Progenitor cell of endocrine pancreas (in vitro differentiated cells): ENCODE measurements at regions not wholly inside any gene's neighbourhood (a gene's known extent, or its start where the extent isn't known, plus 50 kb on each side); places are given as distances from the start of the nearest gene placed in this dataset.
"Not testable (repeated sequence)": the region's sequence is repeated elsewhere in the genome, so short reads cannot be mapped to it uniquely, and the experiment has no call there.

Experiments
- DNase-seq: peaks from one replicate; pipeline ENCODE4 v3.0.0; 2021; ENCODE audit warnings: low spot score; ENCODE audit not compliant: unreplicated experiment
- H3K27ac Mint-ChIP-seq: 2 replicates; pipeline ENCODE4 v1.8.0; 2021; ENCODE audit warnings: mild to moderate bottlenecking, moderate library complexity, mixed read lengths
- H3K27me3 Mint-ChIP-seq: 2 replicates; pipeline ENCODE4 v1.8.0; 2021; ENCODE audit warnings: mixed read lengths
- H3K36me3 Mint-ChIP-seq: 2 replicates; pipeline ENCODE4 v1.8.0; 2022; ENCODE audit warnings: mixed read lengths; ENCODE audit not compliant: insufficient read depth
- H3K4me1 Mint-ChIP-seq: 2 replicates; pipeline ENCODE4 v1.8.0; 2021; ENCODE audit warnings: low read depth, mixed read lengths
- H3K4me3 Mint-ChIP-seq: 2 replicates; pipeline ENCODE4 v1.8.0; 2021; ENCODE audit warnings: low read depth, mild to moderate bottlenecking, moderate library complexity, mixed read lengths
- H3K9me3 Mint-ChIP-seq: 2 replicates; pipeline ENCODE4 v1.8.0; 2021; ENCODE audit warnings: low read depth, mixed read lengths
- CTCF ChIP-seq: fragments of 200-600 bp; sonication (generic); IDR thresholded peaks from one replicate; pipeline ENCODE4 v1.5.0; 2021; ENCODE audit warnings: antibody characterized with exemption, mild to moderate bottlenecking; ENCODE audit not compliant: unreplicated experiment

- no peak for DNase-seq
- TF ChIP-seq CTCF = no peak
- Mint-ChIP-seq H3K4me1 (no peaks in the 10 kb centered on the region), H3K4me3 (no peak overlapping the region), H3K9me3 (no peaks in the 10 kb centered on the region), H3K36me3 (no peaks in the 10 kb centered on the region), H3K27ac (no peak overlapping the region), H3K27me3 (no peaks in the 10 kb centered on the region)
Observed at GRCh38 chr5:160494451-160494850, 72.8 kb downstream of the PTTG1 start.

GRCh38 chr5:160496334-160496733, 74.7 kb downstream of the PTTG1 start:
- Mint-ChIP-seq H3K4me3 (no peak overlapping the region), H3K27ac (no peak overlapping the region), H3K27me3 (no peaks in the 10 kb centered on the region), H3K4me1 (no peaks in the 10 kb centered on the region), H3K9me3 (no peaks in the 10 kb centered on the region), H3K36me3 (no peaks in the 10 kb centered on the region)
- no peak for TF ChIP-seq CTCF
- no peak for DNase-seq

- no peaks in the 10 kb centered on the region for H3K36me3 Mint-ChIP-seq
- no peak overlapping the region for H3K27ac Mint-ChIP-seq
- TF ChIP-seq CTCF = no peak
- no peaks in the 10 kb centered on the region for H3K9me3 Mint-ChIP-seq
- no peak overlapping the region for H3K4me3 Mint-ChIP-seq
- H3K4me1 Mint-ChIP-seq = no peaks in the 10 kb centered on the region
- H3K27me3 Mint-ChIP-seq = no peaks in the 10 kb centered on the region
- no peak for DNase-seq
Observed at GRCh38 chr5:160496784-160497183, 75.1 kb downstream of the PTTG1 start.

GRCh38 chr5:160497878-160498277, 76.2 kb downstream of the PTTG1 start:
- Mint-ChIP-seq H3K9me3 (peaks cover 4% of the 10 kb centered on the region), H3K36me3 (peaks cover 2% of the 10 kb centered on the region), H3K4me1 (peaks cover 3% of the 10 kb centered on the region), H3K27ac (no peak overlapping the region), H3K4me3 (no peak overlapping the region), H3K27me3 (no peaks in the 10 kb centered on the region)
- no peak for TF ChIP-seq CTCF
- no peak for DNase-seq

- DNase-seq, H3K36me3 Mint-ChIP-seq, H3K27ac Mint-ChIP-seq, H3K27me3 Mint-ChIP-seq, H3K4me3 Mint-ChIP-seq, H3K9me3 Mint-ChIP-seq, H3K4me1 Mint-ChIP-seq: not testable (repeated sequence)
Observed at GRCh38 chr5:160498441-160499043, 76.9 kb downstream of the PTTG1 start.
